ENCODE measurements at regions not wholly inside any gene's neighbourhood (a gene's known extent, or its start where the extent isn't known, plus 50 kb on each side); places are given as distances from the start of the nearest gene placed in this dataset.
A peak's percentile ranks its signal among the peaks of the same experiment; 100 is the strongest.

- no peak overlapping the region for H3K4me3 ChIP-seq
- H3K36me3 ChIP-seq, result no peaks in the 10 kb centered on the region
- no peak overlapping the region for H3K27ac ChIP-seq
- TF ChIP-seq POLR2A (IDR thresholded peaks at IDR 0.05), result no peak
- TF ChIP-seq, protein P1, sequence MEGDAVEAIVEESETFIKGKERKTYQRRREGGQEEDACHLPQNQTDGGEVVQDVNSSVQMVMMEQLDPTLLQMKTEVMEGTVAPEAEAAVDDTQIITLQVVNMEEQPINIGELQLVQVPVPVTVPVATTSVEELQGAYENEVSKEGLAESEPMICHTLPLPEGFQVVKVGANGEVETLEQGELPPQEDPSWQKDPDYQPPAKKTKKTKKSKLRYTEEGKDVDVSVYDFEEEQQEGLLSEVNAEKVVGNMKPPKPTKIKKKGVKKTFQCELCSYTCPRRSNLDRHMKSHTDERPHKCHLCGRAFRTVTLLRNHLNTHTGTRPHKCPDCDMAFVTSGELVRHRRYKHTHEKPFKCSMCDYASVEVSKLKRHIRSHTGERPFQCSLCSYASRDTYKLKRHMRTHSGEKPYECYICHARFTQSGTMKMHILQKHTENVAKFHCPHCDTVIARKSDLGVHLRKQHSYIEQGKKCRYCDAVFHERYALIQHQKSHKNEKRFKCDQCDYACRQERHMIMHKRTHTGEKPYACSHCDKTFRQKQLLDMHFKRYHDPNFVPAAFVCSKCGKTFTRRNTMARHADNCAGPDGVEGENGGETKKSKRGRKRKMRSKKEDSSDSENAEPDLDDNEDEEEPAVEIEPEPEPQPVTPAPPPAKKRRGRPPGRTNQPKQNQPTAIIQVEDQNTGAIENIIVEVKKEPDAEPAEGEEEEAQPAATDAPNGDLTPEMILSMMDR (IDR thresholded peaks at IDR 0.05), result peak in 1 of 2 donors; percentile 37
- H3K9me3 ChIP-seq, result no peaks in the 10 kb centered on the region
- H3K27me3 ChIP-seq, result no peaks in the 10 kb centered on the region
- WGBS, result 79% methylated on average over 2 of the region's 2 CpGs
- no peak for DNase-seq (ENCODE audit: low spot score in 2 of 2)
- no peaks in the 10 kb centered on the region for H3K4me1 ChIP-seq
Measured at GRCh38 chr1:232211149-232211548, 418.8 kb downstream of the SIPA1L2 start.

GRCh38 chr1:232209357-232209756 is 420.6 kb downstream of the SIPA1L2 start:
- Histone ChIP-seq H3K9me3 (no peaks in the 10 kb centered on the region), H3K4me3 (no peak overlapping the region), H3K4me1 (no peaks in the 10 kb centered on the region), H3K27ac (no peak overlapping the region), H3K27me3 (no peaks in the 10 kb centered on the region), H3K36me3 (no peaks in the 10 kb centered on the region)
- 56% methylated on average over 4 of the region's 4 CpGs for WGBS
- TF ChIP-seq POLR2AphosphoS5 (IDR thresholded peaks at IDR 0.05) (no peak), POLR2A (IDR thresholded peaks at IDR 0.05) (no peak)
- TF ChIP-seq, protein P1 (IDR thresholded peaks at IDR 0.05), result no peak
- no peak for DNase-seq (ENCODE audit: low spot score in 2 of 2)

- TF ChIP-seq POLR2AphosphoS5 (IDR thresholded peaks at IDR 0.05) (no peak), EP300 (IDR thresholded peaks at IDR 0.05) (no peak), POLR2A (IDR thresholded peaks at IDR 0.05) (no peak)
- TF ChIP-seq, protein P1 (IDR thresholded peaks at IDR 0.05), result no peak
- Histone ChIP-seq H3K36me3 (no peaks in the 10 kb centered on the region), H3K27me3 (no peaks in the 10 kb centered on the region), H3K4me1 (no peaks in the 10 kb centered on the region), H3K9me3 (no peaks in the 10 kb centered on the region), H3K4me3 (no peak overlapping the region), H3K27ac (no peak overlapping the region)
- no peak for DNase-seq (ENCODE audit: low spot score in 2 of 2)
- 83% methylated on average over 8 of the region's 8 CpGs for WGBS
Measured at GRCh38 chr1:232207073-232207866, 422.7 kb downstream of the SIPA1L2 start.

DNA sequence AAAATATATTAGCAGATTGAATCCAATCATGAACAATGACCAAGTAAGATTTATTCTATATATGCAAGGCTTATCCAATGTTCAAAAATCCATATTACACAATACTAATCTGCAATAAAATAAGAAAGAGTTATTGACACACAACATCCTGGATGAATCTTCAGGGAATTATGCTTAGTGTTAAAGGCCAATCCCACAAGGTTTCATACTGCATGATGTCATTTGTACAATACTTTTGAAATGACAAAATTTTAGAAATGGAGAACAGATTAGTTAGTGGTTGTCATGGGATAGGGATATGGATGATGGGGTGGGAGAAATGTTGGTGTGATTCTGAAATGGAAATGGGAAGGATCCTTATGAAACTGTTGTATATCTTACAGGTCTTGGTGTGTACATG is 425.7 kb downstream of the SIPA1L2 start:
- no peaks in the 10 kb centered on the region for H3K36me3 ChIP-seq
- no peaks in the 10 kb centered on the region for H3K27me3 ChIP-seq
- H3K9me3 ChIP-seq, result peaks cover 5% of the 10 kb centered on the region
- no peak overlapping the region for H3K4me3 ChIP-seq
- H3K4me1 ChIP-seq, result no peaks in the 10 kb centered on the region
- H3K27ac ChIP-seq, result no peak overlapping the region
- TF ChIP-seq EP300 (IDR thresholded peaks at IDR 0.05) (no peak), POLR2A (IDR thresholded peaks at IDR 0.05) (no peak)
- TF ChIP-seq, protein P1 (IDR thresholded peaks at IDR 0.05), result no peak
- DNase-seq (ENCODE audit: low spot score in 2 of 2), result no peak

DNA sequence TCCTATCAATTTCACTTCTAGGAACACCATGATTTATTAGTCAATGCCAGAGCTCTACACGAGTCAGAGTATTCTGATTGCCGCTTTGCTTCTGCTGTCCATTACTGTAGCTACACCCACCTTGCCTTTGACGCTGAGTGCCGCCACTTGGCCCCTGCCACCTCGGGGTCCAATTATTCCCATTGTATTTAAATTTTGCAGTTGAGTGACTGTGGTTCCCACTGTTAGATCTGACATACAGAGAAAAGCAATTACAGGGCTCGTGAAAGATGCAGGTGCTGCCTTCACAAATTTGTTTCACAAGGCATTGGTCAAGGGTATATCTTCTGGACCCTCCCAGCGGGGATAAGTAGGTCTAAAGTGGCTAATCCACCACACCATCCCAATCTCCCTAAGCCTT is 428.9 kb downstream of the SIPA1L2 start:
- no peak overlapping the region for H3K27ac ChIP-seq
- 94% methylated on average over 7 of the region's 7 CpGs for WGBS
- H3K27me3 ChIP-seq, result no peaks in the 10 kb centered on the region
- no peaks in the 10 kb centered on the region for H3K36me3 ChIP-seq
- no peak overlapping the region for H3K4me3 ChIP-seq
- no peak for DNase-seq (ENCODE audit: low spot score in 2 of 2)
- TF ChIP-seq, protein P1 (IDR thresholded peaks at IDR 0.05), result no peak
- TF ChIP-seq POLR2AphosphoS5 (IDR thresholded peaks at IDR 0.05), result no peak
- no peak for TF ChIP-seq POLR2A (IDR thresholded peaks at IDR 0.05)
- TF ChIP-seq EP300 (IDR thresholded peaks at IDR 0.05), result no peak
- H3K4me1 ChIP-seq, result no peaks in the 10 kb centered on the region
- H3K9me3 ChIP-seq, result peaks cover 5% of the 10 kb centered on the region
